K562 (cell line): ENCODE measurements at regions not wholly inside any gene's neighbourhood (a gene's known extent, or its start where the extent isn't known, plus 50 kb on each side); places are given as distances from the start of the nearest gene placed in this dataset.
A peak's percentile ranks its signal among the peaks of the same experiment; 100 is the strongest.

Experiments
- ATAC-seq: fragments of 200-7000 bp; cut with Tn5 transposase; 3 replicates; pipeline ENCODE4 v1.9.1; 2020; ENCODE audit warnings: moderate library complexity
- BruUV-seq: library from RNA; stranded (reverse); fragments of 400-500 nt; replicated peaks from 2 replicates; lab custom pipeline; 2021; lab: Mats Ljungman, UMichigan
- CTCF ChIA-PET: fragments of 300-600 bp; formaldehyde crosslinking; extraction: SDS; loops from one replicate; lab custom pipeline; 2021; ENCODE audit warnings: low intra/inter-chr PET ratio; lab: Yijun Ruan, JAX
- POLR2A ChIA-PET: fragments of 300-600, 350-650 bp; sonication (Branson Sonifier 250); formaldehyde crosslinking; extraction: SDS; loops from one replicate; lab custom pipeline; 2021; ENCODE audit warnings: antibody characterized with exemption, inconsistent platforms; lab: Yijun Ruan, JAX
- DNase-seq, 4 experiments: peaks; one replicate each; pipeline versions ENCODE4 v3.0.0 to v3.0.0-alpha.2; 2011 to 2018; ENCODE audit warnings: low spot score in 3 of 4, mixed read lengths in 3 of 4; ENCODE audit errors: extremely low read depth in 1 of 4
- FAIRE-seq: peaks from 2 replicates; lab custom pipeline; 2011; peaks lifted over from hg19 to GRCh38; lab: Jason Lieb, UNC
- H2AFZ ChIP-seq: 2 replicates; pipeline ENCODE4 v1.6.0; 2011; ENCODE audit warnings: low read depth, low read length, control low read depth, inconsistent platforms
- H3K27ac ChIP-seq: fragments of 200-600 bp; 3 replicates; pipeline ENCODE4 v1.8.0; 2011; ENCODE audit warnings: low read depth, mild to moderate bottlenecking, control low read depth, inconsistent platforms, low read length, moderate library complexity, mixed read lengths; ENCODE audit errors: extremely low read depth
- H3K27me3 ChIP-seq, 2 experiments: fragments of 300-600 bp in 1 of 2; 2 replicates in 1 of 2; 3 replicates in 1 of 2; pipeline versions ENCODE4 v1.6.0 to v1.8.0; 2011; ENCODE audit warnings: inconsistent platforms in 2 of 2, low read length in 2 of 2, mild to moderate bottlenecking in 1 of 2, mixed read lengths in 1 of 2, moderate library complexity in 1 of 2; ENCODE audit not compliant: control insufficient read depth in 2 of 2, insufficient read depth in 2 of 2
- H3K36me3 ChIP-seq: fragments of 300-600 bp; 3 replicates; pipeline ENCODE4 v1.8.0; 2011; ENCODE audit warnings: mild to moderate bottlenecking, low read length, inconsistent platforms; ENCODE audit not compliant: control insufficient read depth, insufficient read depth
- H3K4me1 ChIP-seq, 2 experiments: fragments of 200-600 bp in 1 of 2; replicated peaks in 1 of 2; 2 replicates in 1 of 2; 3 replicates in 1 of 2; pipeline versions ENCODE4 v1.5.1 to v1.8.0; 2011; ENCODE audit warnings: inconsistent platforms in 2 of 2, low read length in 2 of 2, mild to moderate bottlenecking in 1 of 2, mixed read lengths in 1 of 2, moderate library complexity in 1 of 2; ENCODE audit not compliant: control insufficient read depth in 2 of 2, insufficient read depth in 2 of 2
- H3K4me2 ChIP-seq: 2 replicates; pipeline ENCODE4 v1.6.1; 2011; ENCODE audit warnings: low read length, control low read depth, inconsistent platforms, mixed read lengths; ENCODE audit not compliant: insufficient read depth
- H3K4me3 ChIP-seq: fragments of 200-600 bp; sonication (generic), shearing (Covaris generic); 2 replicates; pipeline ENCODE4 v1.5.1; 2016; ENCODE audit warnings: control low read depth, inconsistent platforms
- H3K79me2 ChIP-seq: fragments of 200-600 bp; 3 replicates; pipeline ENCODE4 v1.8.0; 2011; ENCODE audit warnings: low read length, inconsistent platforms; ENCODE audit not compliant: control insufficient read depth, insufficient read depth
- H3K9ac ChIP-seq, 2 experiments: 2 replicates each; pipeline versions ENCODE4 v1.6.0 to v1.6.1; 2011; ENCODE audit warnings: low read depth in 2 of 2, low read length in 2 of 2, control low read depth in 1 of 2, inconsistent platforms in 1 of 2, mild to moderate bottlenecking in 1 of 2, mixed read lengths in 1 of 2; ENCODE audit not compliant: insufficient read depth in 1 of 2
- H3K9me1 ChIP-seq: one replicate; pipeline ENCODE4 v1.6.0; 2011; ENCODE audit warnings: inconsistent platforms, mild to moderate bottlenecking, low read length, moderate library complexity; ENCODE audit not compliant: control insufficient read depth, insufficient read depth
- H3K9me3 ChIP-seq: replicated peaks from 2 replicates; pipeline ENCODE4 v1.5.1; 2011; ENCODE audit warnings: low read depth, low read length, inconsistent platforms; ENCODE audit not compliant: control insufficient read depth, insufficient read depth
- H4K20me1 ChIP-seq: replicated peaks from 2 replicates; pipeline ENCODE4 v1.6.1; 2011; ENCODE audit warnings: low read length, inconsistent platforms, mixed read lengths; ENCODE audit not compliant: control insufficient read depth, insufficient read depth
- CBFB ChIP-seq: sonication (generic); formaldehyde crosslinking; IDR thresholded peaks from 2 replicates; pipeline ENCODE4 v1.4.0; 2020; ENCODE audit warnings: mild to moderate bottlenecking, missing genetic modification reagents
- GABPA ChIP-seq: fragments of 200-800 bp; sonication (Bioruptor generic); conservative IDR thresholded peaks from 2 replicates; pipeline ENCODE4 v1.6.1; 2016; ENCODE audit warnings: low read depth, missing genetic modification characterization, missing compliant biosample characterization
- GABPB1 ChIP-seq: sonication (generic); formaldehyde crosslinking; IDR thresholded peaks from 2 replicates; pipeline ENCODE4 v1.8.0; 2022; ENCODE audit warnings: mild to moderate bottlenecking, missing genetic modification reagents
- PKNOX1 ChIP-seq: fragments of 450-650 bp; IDR thresholded peaks from 2 replicates; pipeline ENCODE4 v1.6.1; 2016
- ZBTB11 ChIP-seq, 3 experiments: fragments of 200-800 bp in 1 of 3; fragments of 250-450 bp in 1 of 3; fragments of 450-650 bp in 1 of 3; sonication (Bioruptor Pico) in 1 of 3; sonication (Bioruptor generic) in 1 of 3; formaldehyde crosslinking in 1 of 3; IDR thresholded peaks; 2 replicates each; pipeline versions ENCODE4 v1.6.1 to v1.8.0; 2016 to 2022; ENCODE audit warnings: mild to moderate bottlenecking in 2 of 3, missing genetic modification characterization in 2 of 3, missing compliant biosample characterization in 1 of 3, moderate library complexity in 1 of 3
- ZBTB40 ChIP-seq, 2 experiments: fragments of 450-650 bp in 1 of 2; sonication (generic) in 1 of 2; formaldehyde crosslinking in 1 of 2; IDR thresholded peaks; 2 replicates each; pipeline versions ENCODE4 v1.7.1 to v1.9.0; 2016 to 2022; ENCODE audit warnings: inconsistent platforms in 1 of 2, mild to moderate bottlenecking in 1 of 2, missing genetic modification reagents in 1 of 2
- WGBS: fragments of 100-300 bp; shearing (Covaris generic); methylation state at CpG from one replicate; pipeline ENCODE4 v1.1.6; 2016; ENCODE audit warnings: low coverage, mixed read lengths; ENCODE audit not compliant: insufficient coverage; ENCODE audit errors: missing lambda C conversion rate; 5-methylcytosine and 5-hydroxymethylcytosine counted together
- in situ Hi-C: fragments of 300-500 bp; cut with MboI; formaldehyde crosslinking; loops from 4 replicates; pipeline ENCODE4 v1.15.0; 2018; ENCODE audit warnings: inconsistent platforms, mixed read lengths
- intact Hi-C: fragments of 100-400 bp; cut with micrococcal nuclease; formaldehyde crosslinking; loops from 2 replicates; pipeline ENCODE4 v1.14.2; 2022

- no peaks in the 10 kb centered on the region for H3K9me3 ChIP-seq
- no peak overlapping the region for H3K9ac ChIP-seq
- BruUV-seq: no TSS peak
- no peak for ATAC-seq
- no peak for DNase-seq
- H3K27me3 ChIP-seq: no peaks in the 10 kb centered on the region
- ChIA-PET CTCF (no interaction called here), POLR2A (no interaction called here)
- no peaks in the 10 kb centered on the region for H3K4me1 ChIP-seq
- no peak overlapping the region for H2AFZ ChIP-seq
- H3K9me1 ChIP-seq: no peaks in the 10 kb centered on the region
- intact Hi-C loops: no loop called here
- H3K4me2 ChIP-seq: no peak overlapping the region
- FAIRE-seq: no peak
- no peak overlapping the region for H3K4me3 ChIP-seq
- H3K36me3 ChIP-seq: no peaks in the 10 kb centered on the region
- H3K79me2 ChIP-seq: no peaks in the 10 kb centered on the region
- H3K27ac ChIP-seq: no peak overlapping the region
- WGBS: 0% methylated on average over 5 of the region's 5 CpGs
- in situ Hi-C loops: no loop called here
- H4K20me1 ChIP-seq: no peaks in the 10 kb centered on the region
- TF ChIP-seq ZBTB40 (IDR thresholded peaks at IDR 0.05) (peak; percentile 69), ZBTB40 (CRISPR knock-in tag; IDR thresholded peaks at IDR 0.05) (no peak), CBFB (CRISPR knock-in tag) (no peak), ZBTB11 (CRISPR knock-in tag; IDR thresholded peaks at IDR 0.05) (peak in 1 of 3 experiments; percentile 70; a peak in 2 of 6 replicates), PKNOX1 (no peak), GABPA (tag) (peak; percentile 53), GABPB1 (0 out of 2 replicates have a peak, but pooled peaks have one; percentile 18)
These were observed 224.2 kb upstream of the STARD13 start for GRCh38 chr13:33509642-33510229.
